Epithelial cell of proximal tubule (primary cell): ENCODE measurements at regions not wholly inside any gene's neighbourhood (a gene's known extent, or its start where the extent isn't known, plus 50 kb on each side); places are given as distances from the start of the nearest gene placed in this dataset.

Experiments
- DNase-seq: peaks from one replicate; pipeline ENCODE4 v3.0.0-alpha.2; 2011; ENCODE audit warnings: low read depth
- H3K4me3 ChIP-seq: 2 replicates; pipeline ENCODE4 v1.5.1; 2011; ENCODE audit warnings: low read depth, mild to moderate bottlenecking, low read length
- CTCF ChIP-seq: conservative IDR thresholded peaks from 2 replicates; pipeline ENCODE4 v1.5.1; 2012; ENCODE audit warnings: low read depth, mild to moderate bottlenecking, low read length

- no peak for TF ChIP-seq CTCF
- H3K4me3 ChIP-seq, result no peak overlapping the region
- DNase-seq, result no peak
Observed at GRCh38 chr4:156545003-156545785, 426.4 kb downstream of the PDGFC start.

DNA sequence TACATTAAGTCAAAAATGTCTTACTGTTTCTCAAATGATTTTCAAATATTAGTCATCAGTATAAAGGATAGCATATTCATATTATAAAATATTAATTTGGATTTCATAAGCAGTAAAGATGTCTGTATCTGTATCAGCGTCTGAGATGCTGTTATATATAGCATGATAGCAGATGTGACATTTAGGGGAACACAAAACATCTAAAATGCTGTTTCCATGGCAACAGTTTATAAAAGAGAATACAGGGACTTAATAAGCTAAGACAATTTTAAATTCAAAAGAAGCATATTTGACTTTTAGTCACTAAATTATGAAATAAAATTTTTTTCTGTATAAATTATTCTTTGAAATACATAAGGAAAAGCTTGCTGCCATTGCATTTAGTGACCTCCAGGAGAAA, 432.2 kb downstream of the PDGFC start:
- no peak overlapping the region for H3K4me3 ChIP-seq
- DNase-seq, result no peak
- TF ChIP-seq CTCF, result no peak

DNA sequence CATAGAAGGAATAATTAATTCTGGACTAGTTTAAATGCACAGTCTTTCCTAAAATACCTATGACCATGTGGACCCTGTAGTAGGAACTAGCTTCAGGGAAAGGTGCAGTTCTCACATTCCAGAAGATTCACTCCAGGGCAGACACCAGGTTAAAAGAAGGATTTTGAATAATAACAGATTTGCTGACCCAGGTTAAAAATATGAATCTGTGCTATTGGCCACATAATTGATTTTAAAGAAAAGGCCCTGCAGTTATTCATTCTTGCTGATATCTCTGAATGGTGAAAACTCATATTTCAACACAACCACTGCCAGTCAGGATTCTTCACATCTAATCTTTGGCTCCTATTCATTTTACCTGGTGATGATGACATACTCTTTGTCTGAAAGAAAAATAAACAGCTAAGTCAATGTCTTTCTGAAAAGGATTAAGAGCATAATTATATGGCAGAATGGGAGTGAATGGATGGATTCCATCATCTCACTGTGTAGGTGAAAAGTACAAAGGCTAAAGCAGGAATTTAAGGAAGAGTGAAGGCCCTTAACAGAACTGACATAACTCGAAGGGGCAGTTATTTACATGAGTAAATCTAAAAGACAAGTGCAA, 432.8 kb downstream of the PDGFC start:
- no peak for TF ChIP-seq CTCF
- no peak overlapping the region for H3K4me3 ChIP-seq
- DNase-seq, result no peak

- DNase-seq, result no peak
- H3K4me3 ChIP-seq, result no peak overlapping the region
- no peak for TF ChIP-seq CTCF
Observed at GRCh38 chr4:156538210-156538609, 433.4 kb downstream of the PDGFC start.

- no peak for TF ChIP-seq CTCF
- DNase-seq, result no peak
- no peak overlapping the region for H3K4me3 ChIP-seq
Observed at GRCh38 chr4:156537286-156537685, 434.3 kb downstream of the PDGFC start.

- no peak for TF ChIP-seq CTCF
- H3K4me3 ChIP-seq, result no peak overlapping the region
- DNase-seq, result no peak
Observed at GRCh38 chr4:156536661-156537060, 434.9 kb downstream of the PDGFC start.

DNA sequence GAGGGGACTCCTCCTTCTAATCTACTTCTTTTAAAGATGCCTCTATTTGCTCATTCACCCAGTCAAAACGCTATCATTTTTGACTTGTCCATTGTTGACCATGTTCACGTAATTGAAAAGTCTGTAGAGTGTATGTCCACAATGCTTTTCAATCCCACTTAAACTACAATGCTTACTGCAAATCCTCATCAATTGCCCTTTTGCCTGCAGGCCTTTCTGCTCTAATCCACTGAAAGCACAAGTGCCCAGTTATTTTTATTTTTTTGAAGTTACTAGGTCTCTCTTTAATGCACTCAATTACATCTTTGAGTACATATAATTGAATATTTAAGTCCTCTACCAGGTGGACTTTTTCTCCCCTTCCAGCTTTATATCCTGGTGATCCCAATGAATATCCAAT, 437.4 kb downstream of the PDGFC start:
- no peak overlapping the region for H3K4me3 ChIP-seq
- DNase-seq, result no peak
- TF ChIP-seq CTCF, result no peak
